GM23338 (cell line): ENCODE measurements at regions not wholly inside any gene's neighbourhood (a gene's known extent, or its start where the extent isn't known, plus 50 kb on each side); places are given as distances from the start of the nearest gene placed in this dataset.

Source experiments
- ATAC-seq: fragments of 200-7000 bp; cut with Tn5 transposase; 3 replicates; pipeline ENCODE4 v1.9.1; 2020
- DNase-seq: peaks from one replicate; pipeline ENCODE4 v3.0.0-alpha.2; 2015; ENCODE audit warnings: low spot score
- H2AFZ ChIP-seq: fragments of 200-600 bp; sonication (generic); 2 replicates; pipeline ENCODE4 v1.8.0; 2016; ENCODE audit warnings: antibody characterized with exemption, mild to moderate bottlenecking, moderate library complexity
- H3F3A ChIP-seq: fragments of 200-600 bp; sonication (generic); replicated peaks from 2 replicates; pipeline ENCODE4 v1.8.0; 2017; ENCODE audit warnings: antibody characterized with exemption, mixed run types, low read depth
- H3K27ac ChIP-seq: fragments of 200-600 bp; sonication (generic); 2 replicates; pipeline ENCODE4 v1.6.1; 2016; ENCODE audit warnings: low read depth
- H3K27me3 ChIP-seq: fragments of 200-600 bp; sonication (generic); 2 replicates; pipeline ENCODE4 v1.8.0; 2016; ENCODE audit warnings: mild to moderate bottlenecking, mixed run types, moderate library complexity; ENCODE audit not compliant: insufficient read depth
- H3K36me3 ChIP-seq: fragments of 200-600 bp; sonication (generic); 2 replicates; pipeline ENCODE4 v1.8.0; 2016; ENCODE audit warnings: mild to moderate bottlenecking; ENCODE audit not compliant: insufficient read depth
- H3K4me1 ChIP-seq: fragments of 200-600 bp; sonication (generic); 2 replicates; pipeline ENCODE4 v1.8.0; 2016; ENCODE audit warnings: mild to moderate bottlenecking, moderate library complexity; ENCODE audit not compliant: insufficient read depth
- H3K4me2 ChIP-seq: fragments of 200-600 bp; sonication (generic); 2 replicates; pipeline ENCODE4 v1.7.1; 2017; ENCODE audit warnings: mixed run types
- H3K4me3 ChIP-seq: fragments of 200-600 bp; sonication (generic); 2 replicates; pipeline ENCODE4 v1.6.1; 2016; ENCODE audit warnings: mixed run types
- H3K79me2 ChIP-seq: fragments of 200-600 bp; sonication (generic); replicated peaks from 2 replicates; pipeline ENCODE4 v1.8.0; 2017; ENCODE audit warnings: mild to moderate bottlenecking; ENCODE audit not compliant: insufficient read depth
- H3K9me2 ChIP-seq: fragments of 200-600 bp; sonication (generic); 2 replicates; pipeline ENCODE4 v1.8.0; 2017; ENCODE audit not compliant: insufficient read depth
- H4K20me1 ChIP-seq: fragments of 200-600 bp; sonication (generic); replicated peaks from 2 replicates; pipeline ENCODE4 v1.8.0; 2017; ENCODE audit warnings: mild to moderate bottlenecking; ENCODE audit not compliant: insufficient read depth
- H3K27ac Mint-ChIP-seq: 2 replicates; pipeline ENCODE4 v1.8.0; 2020; ENCODE audit warnings: inconsistent platforms, mild to moderate bottlenecking, moderate library complexity, mixed read lengths
- H3K27me3 Mint-ChIP-seq: 3 replicates; pipeline ENCODE4 v1.8.0; 2022; ENCODE audit warnings: low read depth, mild to moderate bottlenecking, moderate library complexity, mixed read lengths, inconsistent platforms; ENCODE audit not compliant: insufficient read depth, poor library complexity
- H3K36me3 Mint-ChIP-seq: 3 replicates; pipeline ENCODE4 v1.8.0; 2021; ENCODE audit warnings: low read depth, mild to moderate bottlenecking, inconsistent platforms, moderate library complexity, mixed read lengths
- H3K4me1 Mint-ChIP-seq: 3 replicates; pipeline ENCODE4 v1.8.0; 2020; ENCODE audit warnings: mild to moderate bottlenecking, inconsistent platforms, mixed read lengths
- H3K4me3 Mint-ChIP-seq: 3 replicates; pipeline ENCODE4 v1.8.0; 2021; ENCODE audit warnings: moderate library complexity, mild to moderate bottlenecking, inconsistent platforms, mixed read lengths
- H3K9me3 Mint-ChIP-seq: 3 replicates; pipeline ENCODE4 v1.8.0; 2020; ENCODE audit warnings: moderate library complexity, mild to moderate bottlenecking, inconsistent platforms, mixed read lengths
- CREB1 ChIP-seq: fragments of 250-450 bp; sonication (Bioruptor Pico); IDR thresholded peaks from 2 replicates; pipeline ENCODE4 v1.5.0; 2020; ENCODE audit warnings: low read depth, mild to moderate bottlenecking, moderate library complexity
- EZH2 ChIP-seq: fragments of 200-600 bp; sonication (generic); IDR thresholded peaks from one replicate; pipeline ENCODE4 v1.8.0; 2017; ENCODE audit warnings: antibody characterized with exemption, mild to moderate bottlenecking, low read depth; ENCODE audit not compliant: unreplicated experiment
- EZH2phosphoT487 ChIP-seq: fragments of 200-600 bp; sonication (generic); IDR thresholded peaks from one replicate; pipeline ENCODE4 v1.8.1; 2018; ENCODE audit warnings: antibody characterized with exemption; ENCODE audit not compliant: unreplicated experiment
- JUNB ChIP-seq: IDR thresholded peaks from one replicate; pipeline ENCODE4 v1.6.1; 2016; ENCODE audit warnings: antibody characterized with exemption; ENCODE audit not compliant: unreplicated experiment
- NANOG ChIP-seq: IDR thresholded peaks from 2 replicates; pipeline ENCODE4 v1.6.1; 2016; ENCODE audit warnings: antibody characterized with exemption, borderline replicate concordance
- POLR2AphosphoS5 ChIP-seq: IDR thresholded peaks from 2 replicates; pipeline ENCODE4 v1.6.1; 2016; ENCODE audit warnings: antibody characterized with exemption, low read depth
- STAT1 ChIP-seq: IDR thresholded peaks from one replicate; pipeline ENCODE4 v1.6.1; 2016; ENCODE audit warnings: antibody characterized with exemption; ENCODE audit not compliant: unreplicated experiment
- ZNF114 ChIP-seq: fragments of 250-450 bp; sonication (Bioruptor Pico); IDR thresholded peaks from 2 replicates; pipeline ENCODE4 v1.5.0; 2020; ENCODE audit warnings: mild to moderate bottlenecking, moderate library complexity
- ZNF331 ChIP-seq: fragments of 250-450 bp; sonication (Bioruptor Pico); IDR thresholded peaks from 2 replicates; pipeline ENCODE4 v1.5.0; 2020; ENCODE audit warnings: low read depth, mild to moderate bottlenecking, moderate library complexity
- TF ChIP-seq, protein P1 (sequence below): IDR thresholded peaks from 2 replicates; pipeline ENCODE4 v1.6.1; 2016; ENCODE audit warnings: antibody characterized with exemption
- TF ChIP-seq, protein P2 (sequence below), 2 experiments: fragments of 200-600 bp in 1 of 2; sonication (generic) in 1 of 2; conservative IDR thresholded peaks; 2 replicates each; pipeline versions ENCODE4 v1.5.1 to v1.6.1; 2016 to 2017; ENCODE audit warnings: antibody characterized with exemption in 2 of 2, low read depth in 2 of 2, mild to moderate bottlenecking in 2 of 2, moderate library complexity in 1 of 2

- Histone ChIP-seq H3F3A (no peaks in the 10 kb centered on the region), H3K4me1 (no peaks in the 10 kb centered on the region), H3K4me3 (no peak overlapping the region), H3K36me3 (no peaks in the 10 kb centered on the region), H3K9me2 (peaks cover 14% of the 10 kb centered on the region), H3K4me2 (no peak overlapping the region), H3K27ac (no peak overlapping the region), H3K27me3 (no peaks in the 10 kb centered on the region), H2AFZ (no peak overlapping the region), H3K79me2 (no peaks in the 10 kb centered on the region), H4K20me1 (no peaks in the 10 kb centered on the region)
- Mint-ChIP-seq H3K4me1 (peaks cover 2% of the 10 kb centered on the region; the same call in 2 of the 3 replicates), H3K4me3 (no peak overlapping the region), H3K36me3 (0 out of 3 replicates have a peak, but pooled peaks cover 3% of the 10 kb centered on the region), H3K27me3 (no peaks in the 10 kb centered on the region), H3K27ac (no peak overlapping the region), H3K9me3 (peaks cover 2% of the 10 kb centered on the region; the same call in 2 of the 3 replicates)
- TF ChIP-seq NANOG (no peak), EZH2 (no peak), ZNF114 (CRISPR knock-in tag) (no peak), STAT1 (no peak), ZNF331 (no peak), POLR2AphosphoS5 (no peak), JUNB (no peak)
- TF ChIP-seq, protein P1, sequence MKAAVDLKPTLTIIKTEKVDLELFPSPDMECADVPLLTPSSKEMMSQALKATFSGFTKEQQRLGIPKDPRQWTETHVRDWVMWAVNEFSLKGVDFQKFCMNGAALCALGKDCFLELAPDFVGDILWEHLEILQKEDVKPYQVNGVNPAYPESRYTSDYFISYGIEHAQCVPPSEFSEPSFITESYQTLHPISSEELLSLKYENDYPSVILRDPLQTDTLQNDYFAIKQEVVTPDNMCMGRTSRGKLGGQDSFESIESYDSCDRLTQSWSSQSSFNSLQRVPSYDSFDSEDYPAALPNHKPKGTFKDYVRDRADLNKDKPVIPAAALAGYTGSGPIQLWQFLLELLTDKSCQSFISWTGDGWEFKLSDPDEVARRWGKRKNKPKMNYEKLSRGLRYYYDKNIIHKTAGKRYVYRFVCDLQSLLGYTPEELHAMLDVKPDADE: no peak
- TF ChIP-seq, protein P2, sequence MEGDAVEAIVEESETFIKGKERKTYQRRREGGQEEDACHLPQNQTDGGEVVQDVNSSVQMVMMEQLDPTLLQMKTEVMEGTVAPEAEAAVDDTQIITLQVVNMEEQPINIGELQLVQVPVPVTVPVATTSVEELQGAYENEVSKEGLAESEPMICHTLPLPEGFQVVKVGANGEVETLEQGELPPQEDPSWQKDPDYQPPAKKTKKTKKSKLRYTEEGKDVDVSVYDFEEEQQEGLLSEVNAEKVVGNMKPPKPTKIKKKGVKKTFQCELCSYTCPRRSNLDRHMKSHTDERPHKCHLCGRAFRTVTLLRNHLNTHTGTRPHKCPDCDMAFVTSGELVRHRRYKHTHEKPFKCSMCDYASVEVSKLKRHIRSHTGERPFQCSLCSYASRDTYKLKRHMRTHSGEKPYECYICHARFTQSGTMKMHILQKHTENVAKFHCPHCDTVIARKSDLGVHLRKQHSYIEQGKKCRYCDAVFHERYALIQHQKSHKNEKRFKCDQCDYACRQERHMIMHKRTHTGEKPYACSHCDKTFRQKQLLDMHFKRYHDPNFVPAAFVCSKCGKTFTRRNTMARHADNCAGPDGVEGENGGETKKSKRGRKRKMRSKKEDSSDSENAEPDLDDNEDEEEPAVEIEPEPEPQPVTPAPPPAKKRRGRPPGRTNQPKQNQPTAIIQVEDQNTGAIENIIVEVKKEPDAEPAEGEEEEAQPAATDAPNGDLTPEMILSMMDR (conservative IDR thresholded peaks at IDR 0.05; ENCODE audit: low read depth in 2 of 2): no peak
- ATAC-seq: no peak
- DNase-seq: no peak
Observed at GRCh38 chr11:23668324-23668723, 808.0 kb upstream of the CCDC179 start.

DNA sequence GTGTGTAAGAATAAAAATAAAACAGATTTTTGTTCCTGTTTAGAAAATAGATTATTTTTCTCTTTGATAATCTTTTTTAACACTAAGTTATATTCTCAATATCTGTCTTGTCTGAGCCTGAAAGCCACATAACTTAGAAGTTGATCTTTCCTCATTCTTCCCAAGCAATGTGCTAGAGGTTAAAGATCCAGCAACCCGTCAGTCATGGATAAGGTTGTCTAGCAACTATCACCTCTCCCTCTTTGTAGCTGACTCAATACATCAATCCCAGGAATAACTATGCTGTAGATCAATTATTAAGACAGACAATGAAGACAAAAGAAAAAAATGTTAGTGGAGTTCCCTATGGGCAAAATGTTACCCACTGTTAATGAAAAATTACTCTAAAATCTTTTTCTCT is 813.1 kb upstream of the CCDC179 start:
- no peaks in the 10 kb centered on the region for H3K9me3 Mint-ChIP-seq
- no peaks in the 10 kb centered on the region for H3K4me1 ChIP-seq
- H3K4me1 Mint-ChIP-seq: peaks cover 2% of the 10 kb centered on the region; the same call in 2 of the 3 replicates
- H3K4me3 Mint-ChIP-seq: no peak overlapping the region
- DNase-seq (no peak), ATAC-seq (no peak)
- no peaks in the 10 kb centered on the region for H3K79me2 ChIP-seq
- no peak overlapping the region for H3K27ac ChIP-seq
- no peak overlapping the region for H3K27ac Mint-ChIP-seq
- H3K27me3 ChIP-seq: no peaks in the 10 kb centered on the region
- H3K9me2 ChIP-seq: peaks cover 7% of the 10 kb centered on the region; the same call in 1 of the 2 replicates
- no peak overlapping the region for H3K4me3 ChIP-seq
- H3K36me3 ChIP-seq: no peaks in the 10 kb centered on the region
- no peak overlapping the region for H2AFZ ChIP-seq
- H3F3A ChIP-seq: no peaks in the 10 kb centered on the region
- H3K27me3 Mint-ChIP-seq: peaks cover 1% of the 10 kb centered on the region
- H3K4me2 ChIP-seq: no peak overlapping the region
- H3K36me3 Mint-ChIP-seq: no peaks in the 10 kb centered on the region
- H4K20me1 ChIP-seq: no peaks in the 10 kb centered on the region
- TF ChIP-seq, protein P1: no peak
- no peak for TF ChIP-seq EZH2phosphoT487
- TF ChIP-seq POLR2AphosphoS5: no peak
- TF ChIP-seq CREB1 (CRISPR knock-in tag): no peak
- TF ChIP-seq NANOG: no peak
- TF ChIP-seq, protein P2 (conservative IDR thresholded peaks at IDR 0.05; ENCODE audit: low read depth in 2 of 2): no peak
